ENCODE measurements at regions not wholly inside any gene's neighbourhood (a gene's known extent, or its start where the extent isn't known, plus 50 kb on each side); places are given as distances from the start of the nearest gene placed in this dataset.

DNA sequence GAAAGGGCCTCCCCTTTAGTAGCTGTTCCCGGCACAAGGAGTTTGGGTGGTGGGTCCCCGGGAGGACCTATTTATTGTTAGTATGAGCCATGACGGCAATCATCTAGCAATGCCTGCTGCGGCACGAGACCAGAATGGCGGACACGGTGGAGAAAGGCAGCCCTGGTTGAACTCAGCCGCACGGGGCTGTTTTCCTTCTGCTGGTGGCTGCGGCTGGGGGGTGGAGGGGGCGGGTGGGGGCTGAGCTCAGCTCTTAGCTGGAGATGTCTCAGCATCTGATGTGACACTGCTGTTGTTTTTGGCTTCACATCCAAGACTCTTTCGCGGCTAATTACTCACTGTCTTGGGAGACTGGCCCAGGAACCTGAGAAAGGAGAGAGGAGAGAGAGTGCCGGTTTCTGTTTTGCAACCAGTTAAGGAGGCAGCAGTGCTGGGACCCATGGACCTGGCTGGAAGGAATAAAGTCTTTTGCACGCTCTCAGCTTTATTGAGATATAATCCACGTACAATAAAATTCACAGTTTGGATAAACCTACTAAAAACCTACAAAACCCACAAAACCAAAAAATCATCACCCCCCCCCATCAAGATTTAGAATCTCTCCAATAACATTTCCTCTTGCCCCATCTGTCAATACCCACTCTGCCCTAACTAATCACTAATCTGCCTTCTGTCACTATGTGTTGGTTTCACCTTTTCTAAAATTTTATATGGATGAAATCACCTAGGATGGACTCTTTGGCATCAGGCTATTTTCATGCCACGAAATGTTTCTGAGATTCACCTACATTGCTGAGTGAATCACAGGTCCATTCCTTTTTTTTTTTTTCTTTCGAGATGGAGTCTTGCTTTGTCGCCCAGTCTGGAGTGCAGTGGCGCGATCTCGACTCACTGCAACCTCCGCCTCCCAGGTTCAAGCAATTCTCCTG, 81.8 kb upstream of the NEURL1B start:
- TF ChIP-seq SP1 (IDR thresholded peaks at IDR 0.05; ENCODE audit: low read depth, low read length), result no peak
- TF ChIP-seq CTCF (IDR thresholded peaks at IDR 0.05; ENCODE audit: control extremely low read depth in 1 of 3, insufficient read depth in 1 of 3, low read depth in 1 of 3, low read length in 3 of 3), result no peak
- no peak for TF ChIP-seq POLR2A (IDR thresholded peaks at IDR 0.05; ENCODE audit: control extremely low read depth in 1 of 2, low read depth in 2 of 2, low read length in 2 of 2)
- no peak for TF ChIP-seq YY1 (IDR thresholded peaks at IDR 0.05; ENCODE audit: low read depth, low read length)

Data from H1 (cell line).